ENCODE measurements at regions not wholly inside any gene's neighbourhood (a gene's known extent, or its start where the extent isn't known, plus 50 kb on each side); places are given as distances from the start of the nearest gene placed in this dataset.

DNA sequence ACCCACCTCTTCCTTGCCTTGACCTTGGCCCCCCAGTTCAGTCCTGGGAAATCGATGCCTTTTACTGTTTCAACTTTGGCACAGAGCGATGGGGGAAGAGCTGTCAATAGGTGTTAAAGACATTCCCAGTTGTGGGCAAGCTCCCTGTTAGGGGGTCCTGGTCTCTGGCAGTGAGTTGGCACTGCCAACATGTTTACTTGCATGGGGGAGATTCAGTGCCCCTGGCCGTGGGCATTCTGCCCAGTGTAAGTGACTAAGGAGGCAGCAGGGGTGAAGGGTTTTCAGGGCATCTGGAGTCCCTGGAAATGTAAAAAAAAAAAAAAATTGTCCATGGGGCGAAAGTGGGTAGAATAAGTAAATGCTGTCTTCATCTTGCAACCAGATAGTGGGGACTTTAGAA is 407.0 kb downstream of the PTPRU start:
- TF ChIP-seq, protein P1, sequence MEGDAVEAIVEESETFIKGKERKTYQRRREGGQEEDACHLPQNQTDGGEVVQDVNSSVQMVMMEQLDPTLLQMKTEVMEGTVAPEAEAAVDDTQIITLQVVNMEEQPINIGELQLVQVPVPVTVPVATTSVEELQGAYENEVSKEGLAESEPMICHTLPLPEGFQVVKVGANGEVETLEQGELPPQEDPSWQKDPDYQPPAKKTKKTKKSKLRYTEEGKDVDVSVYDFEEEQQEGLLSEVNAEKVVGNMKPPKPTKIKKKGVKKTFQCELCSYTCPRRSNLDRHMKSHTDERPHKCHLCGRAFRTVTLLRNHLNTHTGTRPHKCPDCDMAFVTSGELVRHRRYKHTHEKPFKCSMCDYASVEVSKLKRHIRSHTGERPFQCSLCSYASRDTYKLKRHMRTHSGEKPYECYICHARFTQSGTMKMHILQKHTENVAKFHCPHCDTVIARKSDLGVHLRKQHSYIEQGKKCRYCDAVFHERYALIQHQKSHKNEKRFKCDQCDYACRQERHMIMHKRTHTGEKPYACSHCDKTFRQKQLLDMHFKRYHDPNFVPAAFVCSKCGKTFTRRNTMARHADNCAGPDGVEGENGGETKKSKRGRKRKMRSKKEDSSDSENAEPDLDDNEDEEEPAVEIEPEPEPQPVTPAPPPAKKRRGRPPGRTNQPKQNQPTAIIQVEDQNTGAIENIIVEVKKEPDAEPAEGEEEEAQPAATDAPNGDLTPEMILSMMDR (IDR thresholded peaks at IDR 0.05): no peak
- no peak for TF ChIP-seq POLR2A (IDR thresholded peaks at IDR 0.05)
